GM12875 (cell line): ENCODE measurements at regions not wholly inside any gene's neighbourhood (a gene's known extent, or its start where the extent isn't known, plus 50 kb on each side); places are given as distances from the start of the nearest gene placed in this dataset.

Source experiments
- H3K4me3 ChIP-seq: one replicate; pipeline ENCODE4 v1.5.1; 2011; ENCODE audit warnings: low read depth, low read length, control low read depth
- CTCF ChIP-seq: IDR thresholded peaks from 2 replicates; pipeline ENCODE4 v1.5.1; 2011; ENCODE audit warnings: low read depth, mild to moderate bottlenecking, control low read depth, inconsistent platforms, low read length, moderate library complexity, borderline replicate concordance; ENCODE audit not compliant: insufficient read depth

GRCh38 chr5:9919306-9920030 lies 289.3 kb upstream of the TAS2R1 start:
- no peak for TF ChIP-seq CTCF

GRCh38 chr5:9905661-9906060 lies 275.5 kb upstream of the TAS2R1 start:
- H3K4me3 ChIP-seq, result no peak overlapping the region
- TF ChIP-seq CTCF, result no peak

More at GRCh38 chr5:9919306-9920030, 289.3 kb upstream of the TAS2R1 start:
- no peak overlapping the region for H3K4me3 ChIP-seq

- no peak for TF ChIP-seq CTCF
These were observed 273.6 kb upstream of the TAS2R1 start for GRCh38 chr5:9903801-9904200.

GRCh38 chr5:9898319-9898718 lies 268.2 kb upstream of the TAS2R1 start:
- no peak overlapping the region for H3K4me3 ChIP-seq
- peak; percentile 36; the same call in 1 of the 2 replicates for TF ChIP-seq CTCF

More at GRCh38 chr5:9903801-9904200, 273.6 kb upstream of the TAS2R1 start:
- no peak overlapping the region for H3K4me3 ChIP-seq

- TF ChIP-seq CTCF, result no peak
- no peak overlapping the region for H3K4me3 ChIP-seq
These were observed 265.1 kb upstream of the TAS2R1 start for GRCh38 chr5:9895302-9895645.

- H3K4me3 ChIP-seq, result no peak overlapping the region
- TF ChIP-seq CTCF, result no peak
These were observed 264.6 kb upstream of the TAS2R1 start for GRCh38 chr5:9894571-9895301.

- no peak for TF ChIP-seq CTCF
- no peak overlapping the region for H3K4me3 ChIP-seq
These were observed 262.5 kb upstream of the TAS2R1 start for GRCh38 chr5:9892696-9893095.
